ENCODE measurements at regions not wholly inside any gene's neighbourhood (a gene's known extent, or its start where the extent isn't known, plus 50 kb on each side); places are given as distances from the start of the nearest gene placed in this dataset.
"Not testable (repeated sequence)": the region's sequence is repeated elsewhere in the genome, so short reads cannot be mapped to it uniquely, and the experiment has no call there.

GRCh38 chr5:109550077-109550476, 139.7 kb upstream of the MAN2A1 start:
- no peak for TF ChIP-seq CTCF (IDR thresholded peaks at IDR 0.05 in 4 of 5, conservative IDR thresholded peaks at IDR 0.05 in 1 of 5)
- TF ChIP-seq POLR2A (IDR thresholded peaks at IDR 0.05): no peak
- no peak for DNase-seq
- intact Hi-C loops (cut with DNase I; ENCODE audit: low total_unique reads) (no loop called here), in situ Hi-C loops (cut with MboI; ENCODE audit: low sequenced_read_pairs in 4 of 4) (no loop called here)
- Histone ChIP-seq H3K27me3 (no peaks in the 10 kb centered on the region), H3K4me3 (no peak overlapping the region), H3K27ac (no peak overlapping the region), H3K9me3 (no peaks in the 10 kb centered on the region), H3K36me3 (no peaks in the 10 kb centered on the region), H3K4me1 (no peaks in the 10 kb centered on the region)
- ATAC-seq: no peak

GRCh38 chr5:109546461-109546860, 136.7 kb upstream of the PJA2 start:
- in situ Hi-C loops (cut with MboI; ENCODE audit: low sequenced_read_pairs in 4 of 4): no loop called here
- no peak for DNase-seq
- Histone ChIP-seq H3K27me3 (no peaks in the 10 kb centered on the region), H3K36me3 (no peaks in the 10 kb centered on the region), H3K9me3 (no peaks in the 10 kb centered on the region), H3K4me3 (no peak overlapping the region), H3K27ac (no peak overlapping the region), H3K4me1 (no peaks in the 10 kb centered on the region)
- no peak for ATAC-seq
- TF ChIP-seq POLR2A (IDR thresholded peaks at IDR 0.05): no peak
- TF ChIP-seq CTCF (IDR thresholded peaks at IDR 0.05 in 4 of 5, conservative IDR thresholded peaks at IDR 0.05 in 1 of 5): no peak
- intact Hi-C loops (cut with DNase I; ENCODE audit: low total_unique reads): no loop called here

GRCh38 chr5:109544873-109545272, 135.1 kb upstream of the PJA2 start:
- ATAC-seq: not testable (repeated sequence)

GRCh38 chr5:109538692-109539091, 128.9 kb upstream of the PJA2 start:
- H3K9me3 ChIP-seq; H3K4me3 ChIP-seq; H3K4me1 ChIP-seq; intact Hi-C loops (cut with DNase I; ENCODE audit: low total_unique reads); H3K36me3 ChIP-seq; in situ Hi-C loops (cut with MboI; ENCODE audit: low sequenced_read_pairs in 4 of 4); H3K27me3 ChIP-seq; ATAC-seq; H3K27ac ChIP-seq; DNase-seq: not testable (repeated sequence)

More at GRCh38 chr5:109544873-109545272, 135.1 kb upstream of the PJA2 start:
- H3K4me3 ChIP-seq; H3K27me3 ChIP-seq; intact Hi-C loops (cut with DNase I; ENCODE audit: low total_unique reads); DNase-seq; in situ Hi-C loops (cut with MboI; ENCODE audit: low sequenced_read_pairs in 4 of 4); H3K36me3 ChIP-seq; H3K27ac ChIP-seq; H3K9me3 ChIP-seq; H3K4me1 ChIP-seq: not testable (repeated sequence)

- H3K27me3 ChIP-seq; ATAC-seq; H3K36me3 ChIP-seq; H3K4me3 ChIP-seq; DNase-seq; in situ Hi-C loops (cut with MboI; ENCODE audit: low sequenced_read_pairs in 4 of 4); intact Hi-C loops (cut with DNase I; ENCODE audit: low total_unique reads); H3K9me3 ChIP-seq; H3K4me1 ChIP-seq; H3K27ac ChIP-seq: not testable (repeated sequence)
These were observed 125.3 kb upstream of the PJA2 start for GRCh38 chr5:109535090-109535489.

- H3K9me3 ChIP-seq: no peaks in the 10 kb centered on the region
- in situ Hi-C loops (cut with MboI; ENCODE audit: low sequenced_read_pairs in 4 of 4) (no loop called here), intact Hi-C loops (cut with DNase I; ENCODE audit: low total_unique reads) (no loop called here)
- DNase-seq: no peak
- TF ChIP-seq CTCF (IDR thresholded peaks at IDR 0.05 in 4 of 5, conservative IDR thresholded peaks at IDR 0.05 in 1 of 5) (no peak), POLR2A (IDR thresholded peaks at IDR 0.05) (no peak)
- ATAC-seq: no peak
- no peaks in the 10 kb centered on the region for H3K27me3 ChIP-seq
- H3K4me3 ChIP-seq: no peak overlapping the region
- H3K36me3 ChIP-seq: no peaks in the 10 kb centered on the region
- no peak overlapping the region for H3K27ac ChIP-seq
- H3K4me1 ChIP-seq: no peaks in the 10 kb centered on the region
These were observed 124.0 kb upstream of the PJA2 start for GRCh38 chr5:109533751-109534272.
